Adrenal gland (tissue), 9 donors: ENCODE measurements at regions not wholly inside any gene's neighbourhood (a gene's known extent, or its start where the extent isn't known, plus 50 kb on each side); places are given as distances from the start of the nearest gene placed in this dataset.

Experiments
- DNase-seq, 7 donors: peaks; one replicate each; pipeline ENCODE4 v3.0.0-alpha.2; 2019 to 2020
- H3K27ac ChIP-seq, 5 donors: fragments of 200-600 bp; sonication (generic) in 4 of 5; 1 replicate in 3 of 5; 2 replicates in 2 of 5; pipeline versions ENCODE4 v1.5.1 to v1.8.0; 2016 to 2020; ENCODE audit warnings: mild to moderate bottlenecking in 1 of 5
- H3K27me3 ChIP-seq: fragments of 200-600 bp; 2 replicates; pipeline ENCODE4 v1.8.0; 2021
- H3K36me3 ChIP-seq, 2 donors: fragments of 200-600 bp; replicated peaks in 1 of 2; 1 replicate in 1 of 2; 2 replicates in 1 of 2; pipeline versions ENCODE4 v1.5.1 to v1.8.0; 2018 to 2022
- H3K4me1 ChIP-seq, 2 donors: fragments of 200-600 bp; replicated peaks in 1 of 2; 1 replicate in 1 of 2; 2 replicates in 1 of 2; pipeline versions ENCODE4 v1.5.1 to v1.8.0; 2018 to 2021
- H3K4me3 ChIP-seq, 4 donors: fragments of 200-600 bp; sonication (generic) in 3 of 4; one replicate each; pipeline ENCODE4 v1.5.1; 2016 to 2018
- H3K9me3 ChIP-seq, 3 donors: fragments of 200-600 bp; sonication (generic) in 1 of 3; replicated peaks in 1 of 3; 1 replicate in 2 of 3; 2 replicates in 1 of 3; pipeline versions ENCODE4 v1.5.1 to v1.8.0; 2016 to 2021
- CTCF ChIP-seq, 6 experiments: fragments of 450-650 bp in 4 of 6; fragments of 200-600 bp in 2 of 6; sonication (generic) in 1 of 6; IDR thresholded peaks; 1 replicate in 5 of 6; 2 replicates in 1 of 6; pipeline versions ENCODE4 v1.5.1 to v1.8.0; 2016 to 2021; ENCODE audit warnings: antibody characterized with exemption in 6 of 6, mild to moderate bottlenecking in 2 of 6, moderate library complexity in 1 of 6
- POLR2A ChIP-seq, 2 donors: fragments of 450-650 bp; IDR thresholded peaks; one replicate each; pipeline ENCODE4 v1.6.1; 2017; ENCODE audit warnings: antibody characterized with exemption in 2 of 2, mild to moderate bottlenecking in 2 of 2, moderate library complexity in 1 of 2
- WGBS, 4 donors: extraction: QIAGEN DNeasy Blood & Tissue Kit in 2 of 4; methylation state at CpG; one replicate each; pipeline versions ENCODE4 v1.1.5 to v1.1.7; 2013 to 2017; 5-methylcytosine and 5-hydroxymethylcytosine counted together
- intact Hi-C, 2 donors: fragments of 100-400 bp; cut with DNase I; formaldehyde crosslinking; loops; one replicate each; pipeline versions ENCODE4 v1.14.1 to v1.15.0; 2022 to 2023
- donor health status: healthy with polysubstance abuse.
- donor health status: Bipolar disorder and iron deficiency.
- donor health status: DM: yes; HTN: yes; CAD: no.
- donor health status: DM: no; HTN: no; CAD: no.
- donor health status: DM: no; HTN: no; CAD: no.

- no peaks in the 10 kb centered on the region for H3K27me3 ChIP-seq
- no peaks in the 10 kb centered on the region for H3K36me3 ChIP-seq
- intact Hi-C loops: no loop called here
- no peak for DNase-seq
- H3K9me3 ChIP-seq: no peaks in the 10 kb centered on the region
- TF ChIP-seq POLR2A (IDR thresholded peaks at IDR 0.05): no peak
- no peak for TF ChIP-seq CTCF (IDR thresholded peaks at IDR 0.05)
- 82 to 89% (median 85%) methylated on average over 1 of the region's 1 CpG for WGBS, 4 donors
- no peaks in the 10 kb centered on the region for H3K4me1 ChIP-seq
- H3K27ac ChIP-seq: no peak overlapping the region
- no peak overlapping the region for H3K4me3 ChIP-seq
These were observed 458.4 kb downstream of the CD83 start for GRCh38 chr6:14575961-14576360.

DNA sequence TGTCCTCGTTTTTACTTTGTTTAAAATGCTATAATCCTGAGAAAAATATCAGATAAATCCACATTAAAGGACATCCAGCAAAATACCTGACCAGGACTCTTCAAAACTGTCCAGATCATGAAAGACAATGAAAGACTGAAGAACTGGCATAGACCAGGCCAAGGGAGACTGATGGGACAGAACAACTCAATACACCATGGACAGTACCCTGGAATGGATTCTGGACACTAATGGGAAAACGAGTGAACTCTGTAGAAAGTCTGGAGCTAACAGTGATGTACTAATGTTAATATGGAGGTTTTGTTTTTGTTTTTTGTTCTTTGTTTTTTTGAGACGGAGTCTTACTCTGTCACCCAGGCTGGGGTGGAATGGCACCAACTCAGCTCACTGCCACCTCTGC is 461.4 kb downstream of the CD83 start:
- Histone ChIP-seq H3K4me1 (no peaks in the 10 kb centered on the region), H3K27me3 (no peaks in the 10 kb centered on the region), H3K9me3 (no peaks in the 10 kb centered on the region), H3K27ac (no peak overlapping the region), H3K36me3 (no peaks in the 10 kb centered on the region), H3K4me3 (no peak overlapping the region)
- no peak for DNase-seq
- TF ChIP-seq POLR2A (IDR thresholded peaks at IDR 0.05) (no peak), CTCF (IDR thresholded peaks at IDR 0.05) (no peak)
- WGBS, 4 donors: 54 to 62% (median 56%) methylated on average over 3 of the region's 3 CpGs
- intact Hi-C loops: no loop called here

GRCh38 chr6:14582749-14583148 is 465.2 kb downstream of the CD83 start:
- H3K27me3 ChIP-seq: no peaks in the 10 kb centered on the region
- intact Hi-C loops: no loop called here
- no peak for TF ChIP-seq POLR2A (IDR thresholded peaks at IDR 0.05)
- TF ChIP-seq CTCF (IDR thresholded peaks at IDR 0.05): no peak
- DNase-seq: no peak
- no peaks in the 10 kb centered on the region for H3K4me1 ChIP-seq
- WGBS, 4 donors: 77 to 91% (median 81%) methylated on average over 1 of the region's 1 CpG
- no peak overlapping the region for H3K4me3 ChIP-seq
- H3K36me3 ChIP-seq: no peaks in the 10 kb centered on the region
- no peaks in the 10 kb centered on the region for H3K9me3 ChIP-seq
- no peak overlapping the region for H3K27ac ChIP-seq

DNA sequence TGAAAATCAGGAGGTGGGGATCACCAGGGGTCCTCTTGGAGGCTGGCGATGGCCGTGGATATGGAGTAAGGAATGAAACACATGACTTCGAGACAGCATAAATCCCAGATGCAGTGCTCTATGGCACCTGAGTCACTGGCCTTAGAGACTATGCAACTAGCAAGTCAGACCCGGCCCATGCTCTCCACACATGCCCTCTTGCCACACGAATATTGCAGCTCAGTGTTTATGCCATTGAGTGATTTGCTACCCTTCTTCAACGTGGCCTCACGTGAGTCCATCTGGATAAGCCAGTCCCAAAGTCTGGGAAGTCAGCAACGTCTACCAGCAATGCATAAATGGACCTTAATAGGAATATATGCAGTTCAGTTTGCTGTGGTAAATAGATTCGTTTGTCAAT is 466.3 kb downstream of the CD83 start:
- 63 to 83% (median 73%) methylated on average over 8 to 9 of the region's 9 CpGs for WGBS, 4 donors
- TF ChIP-seq POLR2A (IDR thresholded peaks at IDR 0.05) (no peak), CTCF (IDR thresholded peaks at IDR 0.05) (no peak)
- H3K36me3 ChIP-seq: no peaks in the 10 kb centered on the region
- H3K4me3 ChIP-seq: no peak overlapping the region
- DNase-seq: no peak
- intact Hi-C loops: no loop called here
- no peaks in the 10 kb centered on the region for H3K4me1 ChIP-seq
- H3K27me3 ChIP-seq: no peaks in the 10 kb centered on the region
- H3K9me3 ChIP-seq: no peaks in the 10 kb centered on the region
- H3K27ac ChIP-seq: no peak overlapping the region
